MM.1S (cell line): ENCODE measurements at regions not wholly inside any gene's neighbourhood (a gene's known extent, or its start where the extent isn't known, plus 50 kb on each side); places are given as distances from the start of the nearest gene placed in this dataset.

Experiments
- DNase-seq: peaks from one replicate; pipeline ENCODE4 v3.0.0-alpha.2; 2015
- H2AFZ ChIP-seq: fragments of 300-600 bp; sonication (generic); 2 replicates; pipeline ENCODE4 v1.6.0; 2016; ENCODE audit warnings: antibody characterized with exemption, low read length
- H3F3A ChIP-seq: fragments of 300-600 bp; sonication (generic); 2 replicates; pipeline ENCODE4 v1.6.1; 2016; ENCODE audit warnings: mild to moderate bottlenecking, antibody characterized with exemption, low read length, moderate library complexity, mixed read lengths; ENCODE audit not compliant: insufficient read depth
- H3K27ac ChIP-seq: fragments of 300-600 bp; sonication (generic); 2 replicates; pipeline ENCODE4 v1.5.1; 2016; ENCODE audit warnings: mild to moderate bottlenecking, low read length
- H3K27me3 ChIP-seq: fragments of 300-600 bp; sonication (generic); replicated peaks from 2 replicates; pipeline ENCODE4 v1.6.0; 2016; ENCODE audit warnings: low read length; ENCODE audit not compliant: insufficient read depth
- H3K36me3 ChIP-seq: fragments of 300-600 bp; sonication (generic); replicated peaks from 2 replicates; pipeline ENCODE4 v1.6.1; 2016; ENCODE audit warnings: mild to moderate bottlenecking, low read length, mixed read lengths; ENCODE audit not compliant: insufficient read depth
- H3K4me1 ChIP-seq: fragments of 300-600 bp; sonication (generic); 2 replicates; pipeline ENCODE4 v1.6.1; 2016; ENCODE audit warnings: low read length, mixed read lengths
- H3K4me2 ChIP-seq: fragments of 300-600 bp; sonication (generic); 2 replicates; pipeline ENCODE4 v1.6.0; 2016; ENCODE audit warnings: low read depth, low read length
- H3K4me3 ChIP-seq: fragments of 300-600 bp; sonication (generic); 2 replicates; pipeline ENCODE4 v1.5.1; 2016; ENCODE audit warnings: low read length, mixed read lengths
- H3K79me2 ChIP-seq: fragments of 300-600 bp; sonication (generic); 2 replicates; pipeline ENCODE4 v1.6.1; 2016; ENCODE audit warnings: mixed run types, low read length, mixed read lengths
- H3K9ac ChIP-seq: fragments of 300-600 bp; sonication (generic); 2 replicates; pipeline ENCODE4 v1.6.1; 2016; ENCODE audit warnings: low read length, mixed read lengths
- H3K9me2 ChIP-seq: fragments of 300-600 bp; sonication (generic); replicated peaks from 2 replicates; pipeline ENCODE4 v1.6.1; 2016; ENCODE audit warnings: mild to moderate bottlenecking, low read length, mixed read lengths; ENCODE audit not compliant: insufficient read depth
- H3K9me3 ChIP-seq: fragments of 300-600 bp; sonication (generic); replicated peaks from 2 replicates; pipeline ENCODE4 v1.6.1; 2016; ENCODE audit warnings: mild to moderate bottlenecking, low read length, mixed read lengths; ENCODE audit not compliant: insufficient read depth
- H4K20me1 ChIP-seq: fragments of 300-600 bp; sonication (generic); 2 replicates; pipeline ENCODE4 v1.6.1; 2016; ENCODE audit warnings: mild to moderate bottlenecking, low read length, moderate library complexity, mixed read lengths; ENCODE audit not compliant: insufficient read depth
- CTCF ChIP-seq: fragments of 300-600 bp; sonication (generic); IDR thresholded peaks from 2 replicates; pipeline ENCODE4 v1.5.1; 2016; ENCODE audit warnings: antibody characterized with exemption, low read length, mixed read lengths
- EZH2 ChIP-seq: fragments of 300-600 bp; sonication (generic); optimal IDR thresholded peaks from 2 replicates; pipeline ENCODE3; 2017; ENCODE audit warnings: low read depth, mild to moderate bottlenecking, antibody characterized with exemption, low read length, mixed read lengths
- EZH2phosphoT487 ChIP-seq: fragments of 300-600 bp; sonication (generic); IDR thresholded peaks from 2 replicates; pipeline ENCODE4 v1.6.1; 2018; ENCODE audit warnings: antibody characterized with exemption, low read length

- H3K4me1 ChIP-seq = no peaks in the 10 kb centered on the region
- H3K9me3 ChIP-seq = no peaks in the 10 kb centered on the region
- H3K4me2 ChIP-seq = no peak overlapping the region
- no peak overlapping the region for H2AFZ ChIP-seq
- no peak overlapping the region for H3K27ac ChIP-seq
- no peak overlapping the region for H3K9ac ChIP-seq
- no peaks in the 10 kb centered on the region for H3K9me2 ChIP-seq
- DNase-seq = no peak
- H3K27me3 ChIP-seq = no peaks in the 10 kb centered on the region
- H3K79me2 ChIP-seq = no peaks in the 10 kb centered on the region
- H3K36me3 ChIP-seq = no peaks in the 10 kb centered on the region
- TF ChIP-seq EZH2 (no peak), CTCF (no peak), EZH2phosphoT487 (no peak)
- no peak overlapping the region for H3K4me3 ChIP-seq
- no peaks in the 10 kb centered on the region for H3F3A ChIP-seq
- no peaks in the 10 kb centered on the region for H4K20me1 ChIP-seq
Measured at GRCh38 chr6:121535777-121536176, 100.3 kb downstream of the GJA1 start.

GRCh38 chr6:121536345-121536744, 100.9 kb downstream of the GJA1 start:
- H3F3A ChIP-seq = no peaks in the 10 kb centered on the region
- no peaks in the 10 kb centered on the region for H3K9me3 ChIP-seq
- H3K4me3 ChIP-seq = no peak overlapping the region
- H3K4me2 ChIP-seq = no peak overlapping the region
- H3K9ac ChIP-seq = no peak overlapping the region
- no peaks in the 10 kb centered on the region for H4K20me1 ChIP-seq
- no peaks in the 10 kb centered on the region for H3K27me3 ChIP-seq
- TF ChIP-seq EZH2phosphoT487 = no peak
- TF ChIP-seq EZH2 = no peak
- no peak for DNase-seq
- no peaks in the 10 kb centered on the region for H3K36me3 ChIP-seq
- no peak overlapping the region for H3K27ac ChIP-seq
- H3K79me2 ChIP-seq = no peaks in the 10 kb centered on the region
- H3K9me2 ChIP-seq = no peaks in the 10 kb centered on the region
- H3K4me1 ChIP-seq = no peaks in the 10 kb centered on the region
- H2AFZ ChIP-seq = no peak overlapping the region

GRCh38 chr6:121539439-121539838, 104.0 kb downstream of the GJA1 start:
- Histone ChIP-seq H3K9me3 (no peaks in the 10 kb centered on the region), H3K79me2 (no peaks in the 10 kb centered on the region)
- no peak for TF ChIP-seq EZH2phosphoT487
- no peak for TF ChIP-seq CTCF
- no peak for TF ChIP-seq EZH2

GRCh38 chr6:121540210-121540609, 104.8 kb downstream of the GJA1 start:
- Histone ChIP-seq H3K36me3 (no peaks in the 10 kb centered on the region), H3K79me2 (no peaks in the 10 kb centered on the region), H3K27ac (no peak overlapping the region), H3K9ac (no peak overlapping the region), H2AFZ (no peak overlapping the region), H3K4me1 (no peaks in the 10 kb centered on the region), H3K4me3 (no peak overlapping the region), H3F3A (no peaks in the 10 kb centered on the region), H4K20me1 (no peaks in the 10 kb centered on the region), H3K4me2 (no peak overlapping the region), H3K27me3 (no peaks in the 10 kb centered on the region), H3K9me2 (no peaks in the 10 kb centered on the region), H3K9me3 (no peaks in the 10 kb centered on the region)
- no peak for TF ChIP-seq EZH2
- TF ChIP-seq CTCF = no peak
- no peak for TF ChIP-seq EZH2phosphoT487
- DNase-seq = no peak

More at GRCh38 chr6:121539439-121539838, 104.0 kb downstream of the GJA1 start:
- Histone ChIP-seq H3K36me3 (no peaks in the 10 kb centered on the region), H3K9ac (no peak overlapping the region), H3K27ac (no peak overlapping the region), H3K27me3 (no peaks in the 10 kb centered on the region), H2AFZ (no peak overlapping the region), H3K4me2 (no peak overlapping the region), H3K9me2 (no peaks in the 10 kb centered on the region), H3K4me1 (no peaks in the 10 kb centered on the region), H3F3A (no peaks in the 10 kb centered on the region), H3K4me3 (no peak overlapping the region), H4K20me1 (no peaks in the 10 kb centered on the region)
- DNase-seq = no peak
